OCI-LY3 (cell line): ENCODE measurements at regions not wholly inside any gene's neighbourhood (a gene's known extent, or its start where the extent isn't known, plus 50 kb on each side); places are given as distances from the start of the nearest gene placed in this dataset.

ENCODE experiments used
- H2AFZ ChIP-seq: fragments of 200-600, 300-600 bp; shearing (Covaris generic); 2 replicates; pipeline ENCODE4 v1.6.0; 2014; ENCODE audit warnings: antibody characterized with exemption, low read depth, low read length
- H3K27ac ChIP-seq: fragments of 200-600, 300-600 bp; sonication (generic); 2 replicates; pipeline ENCODE4 v1.5.1; 2014; ENCODE audit warnings: mild to moderate bottlenecking, low read length, moderate library complexity, mixed read lengths
- H3K27me3 ChIP-seq: fragments of 200-600, 300-600 bp; sonication (generic); 2 replicates; pipeline ENCODE4 v1.6.1; 2014; ENCODE audit warnings: low read depth, low read length, mixed read lengths
- H3K36me3 ChIP-seq: fragments of 200-600, 300-600 bp; sonication (generic); replicated peaks from 2 replicates; pipeline ENCODE3; 2014; ENCODE audit warnings: low read depth, low read length, mixed read lengths
- H3K4me1 ChIP-seq: fragments of 300-600, 200-600 bp; sonication (generic); 2 replicates; pipeline ENCODE4 v1.6.1; 2014; ENCODE audit warnings: low read length, mixed read lengths
- H3K4me2 ChIP-seq: fragments of 200-600, 300-600 bp; sonication (generic); 2 replicates; pipeline ENCODE4 v1.6.1; 2014; ENCODE audit warnings: low read length, mixed read lengths
- H3K4me3 ChIP-seq: fragments of 300-600, 200-600 bp; sonication (generic); 2 replicates; pipeline ENCODE4 v1.5.1; 2014; ENCODE audit warnings: antibody characterized with exemption, mild to moderate bottlenecking, low read length, moderate library complexity
- H3K79me2 ChIP-seq: fragments of 300-600, 200-600 bp; shearing (Covaris generic); 2 replicates; pipeline ENCODE4 v1.6.1; 2014; ENCODE audit warnings: mild to moderate bottlenecking, low read length, mixed read lengths
- H3K9ac ChIP-seq: fragments of 300-600, 200-600 bp; shearing (Covaris generic); 2 replicates; pipeline ENCODE4 v1.6.0; 2014; ENCODE audit warnings: mild to moderate bottlenecking, low read length, moderate library complexity
- H3K9me3 ChIP-seq: fragments of 200-600, 300-600 bp; shearing (Covaris generic); 2 replicates; pipeline ENCODE4 v1.6.1; 2014; ENCODE audit warnings: low read length, mixed read lengths; ENCODE audit not compliant: insufficient read depth
- H4K20me1 ChIP-seq: fragments of 200-600, 300-600 bp; sonication (generic); 2 replicates; pipeline ENCODE4 v1.6.1; 2016; ENCODE audit warnings: low read length, mixed read lengths; ENCODE audit not compliant: insufficient read depth
- CTCF ChIP-seq: fragments of 200-600, 300-600 bp; sonication (generic); IDR thresholded peaks from 2 replicates; pipeline ENCODE4 v1.5.1; 2014; ENCODE audit warnings: antibody characterized with exemption, low read length, low read depth
- EZH2phosphoT487 ChIP-seq: fragments of 200-600 bp; shearing (Covaris generic); IDR thresholded peaks from 2 replicates; pipeline ENCODE4 v1.6.1; 2018; ENCODE audit warnings: antibody characterized with exemption, mixed run types, low read depth

GRCh38 chr4:133379681-133380438, 230.8 kb downstream of the PCDH10 start:
- H4K20me1 ChIP-seq, result no peaks in the 10 kb centered on the region
- H3K27me3 ChIP-seq, result no peaks in the 10 kb centered on the region
- no peak overlapping the region for H3K9ac ChIP-seq
- no peak overlapping the region for H3K27ac ChIP-seq
- H2AFZ ChIP-seq, result no peak overlapping the region
- no peaks in the 10 kb centered on the region for H3K9me3 ChIP-seq
- TF ChIP-seq EZH2phosphoT487, result no peak
- TF ChIP-seq CTCF, result no peak
- H3K36me3 ChIP-seq, result no peaks in the 10 kb centered on the region
- no peaks in the 10 kb centered on the region for H3K79me2 ChIP-seq
- H3K4me1 ChIP-seq, result no peaks in the 10 kb centered on the region
- H3K4me2 ChIP-seq, result no peak overlapping the region
- H3K4me3 ChIP-seq, result no peak overlapping the region

DNA sequence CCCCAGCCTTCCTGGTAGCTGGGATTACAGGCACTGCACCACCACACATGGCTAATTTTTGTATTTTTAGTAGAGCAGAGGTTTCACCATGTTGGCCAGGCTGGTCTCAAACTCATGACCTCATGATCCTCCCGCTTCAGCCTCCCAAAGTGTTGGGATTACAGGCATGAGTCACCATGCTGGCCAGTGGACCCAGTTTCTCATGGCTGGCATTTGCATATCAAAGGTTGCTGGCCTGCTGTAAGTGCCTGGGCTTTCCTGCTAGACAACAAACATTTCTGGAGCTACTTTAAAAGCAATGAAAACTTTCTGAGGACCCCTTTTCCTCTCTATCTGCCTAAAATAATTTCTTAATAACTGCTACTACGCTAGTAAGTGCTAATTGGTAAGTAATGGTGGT, 228.2 kb downstream of the PCDH10 start:
- H3K27me3 ChIP-seq, result no peaks in the 10 kb centered on the region

GRCh38 chr4:133372699-133373098, 223.6 kb downstream of the PCDH10 start:
- Histone ChIP-seq H4K20me1 (no peaks in the 10 kb centered on the region), H3K4me3 (no peak overlapping the region), H3K27me3 (no peaks in the 10 kb centered on the region), H2AFZ (no peak overlapping the region), H3K9me3 (no peaks in the 10 kb centered on the region), H3K4me2 (no peak overlapping the region), H3K27ac (no peak overlapping the region), H3K36me3 (no peaks in the 10 kb centered on the region), H3K4me1 (no peaks in the 10 kb centered on the region), H3K79me2 (no peaks in the 10 kb centered on the region), H3K9ac (no peak overlapping the region)
- TF ChIP-seq CTCF, result no peak
- TF ChIP-seq EZH2phosphoT487, result no peak

More for the DNA sequence above, 228.2 kb downstream of the PCDH10 start:
- Histone ChIP-seq H3K4me3 (no peak overlapping the region), H3K79me2 (no peaks in the 10 kb centered on the region), H3K4me1 (no peaks in the 10 kb centered on the region), H3K27ac (no peak overlapping the region), H3K36me3 (no peaks in the 10 kb centered on the region), H4K20me1 (no peaks in the 10 kb centered on the region), H2AFZ (no peak overlapping the region), H3K9me3 (no peaks in the 10 kb centered on the region), H3K9ac (no peak overlapping the region), H3K4me2 (no peak overlapping the region)
- TF ChIP-seq CTCF, result no peak

- no peak for TF ChIP-seq EZH2phosphoT487
- TF ChIP-seq CTCF, result no peak
- Histone ChIP-seq H3K27me3 (no peaks in the 10 kb centered on the region), H4K20me1 (no peaks in the 10 kb centered on the region), H2AFZ (0 out of 2 replicates have a peak overlapping the region, but pooled peaks have one; percentile 19), H3K4me3 (no peak overlapping the region), H3K36me3 (no peaks in the 10 kb centered on the region), H3K4me1 (no peaks in the 10 kb centered on the region), H3K79me2 (no peaks in the 10 kb centered on the region), H3K9ac (no peak overlapping the region), H3K9me3 (no peaks in the 10 kb centered on the region), H3K4me2 (no peak overlapping the region), H3K27ac (no peak overlapping the region)
These were observed 206.5 kb downstream of the PCDH10 start for GRCh38 chr4:133355633-133356032.
